ENCODE measurements at regions not wholly inside any gene's neighbourhood (a gene's known extent, or its start where the extent isn't known, plus 50 kb on each side); places are given as distances from the start of the nearest gene placed in this dataset.

DNA sequence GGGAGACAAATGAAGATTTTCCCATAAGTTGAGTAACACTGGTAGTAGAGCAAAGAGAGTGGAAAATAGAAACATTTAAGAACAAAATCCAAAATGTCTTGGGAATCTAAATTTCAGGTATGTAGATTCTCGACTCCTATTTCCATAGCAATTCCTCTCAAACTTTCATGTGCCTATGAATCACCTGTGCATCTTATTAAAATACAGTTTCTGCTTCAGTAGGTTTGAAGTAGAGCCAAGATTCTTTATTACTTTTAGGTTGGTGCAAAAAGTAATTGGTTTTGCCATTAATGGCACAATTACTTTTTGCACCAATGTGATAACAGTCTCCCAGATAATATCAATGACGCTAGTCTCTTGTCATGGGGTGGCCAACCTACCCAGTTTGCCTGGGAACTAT lies 115.3 kb upstream of the SLC5A12 start:
- TF ChIP-seq, protein P1, sequence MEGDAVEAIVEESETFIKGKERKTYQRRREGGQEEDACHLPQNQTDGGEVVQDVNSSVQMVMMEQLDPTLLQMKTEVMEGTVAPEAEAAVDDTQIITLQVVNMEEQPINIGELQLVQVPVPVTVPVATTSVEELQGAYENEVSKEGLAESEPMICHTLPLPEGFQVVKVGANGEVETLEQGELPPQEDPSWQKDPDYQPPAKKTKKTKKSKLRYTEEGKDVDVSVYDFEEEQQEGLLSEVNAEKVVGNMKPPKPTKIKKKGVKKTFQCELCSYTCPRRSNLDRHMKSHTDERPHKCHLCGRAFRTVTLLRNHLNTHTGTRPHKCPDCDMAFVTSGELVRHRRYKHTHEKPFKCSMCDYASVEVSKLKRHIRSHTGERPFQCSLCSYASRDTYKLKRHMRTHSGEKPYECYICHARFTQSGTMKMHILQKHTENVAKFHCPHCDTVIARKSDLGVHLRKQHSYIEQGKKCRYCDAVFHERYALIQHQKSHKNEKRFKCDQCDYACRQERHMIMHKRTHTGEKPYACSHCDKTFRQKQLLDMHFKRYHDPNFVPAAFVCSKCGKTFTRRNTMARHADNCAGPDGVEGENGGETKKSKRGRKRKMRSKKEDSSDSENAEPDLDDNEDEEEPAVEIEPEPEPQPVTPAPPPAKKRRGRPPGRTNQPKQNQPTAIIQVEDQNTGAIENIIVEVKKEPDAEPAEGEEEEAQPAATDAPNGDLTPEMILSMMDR (IDR thresholded peaks at IDR 0.05; ENCODE audit: insufficient read depth, missing control alignments) = no peak
- DNase-seq (ENCODE audit: insufficient read length, low spot score) = no peak
- no peak for FAIRE-seq

DNA sequence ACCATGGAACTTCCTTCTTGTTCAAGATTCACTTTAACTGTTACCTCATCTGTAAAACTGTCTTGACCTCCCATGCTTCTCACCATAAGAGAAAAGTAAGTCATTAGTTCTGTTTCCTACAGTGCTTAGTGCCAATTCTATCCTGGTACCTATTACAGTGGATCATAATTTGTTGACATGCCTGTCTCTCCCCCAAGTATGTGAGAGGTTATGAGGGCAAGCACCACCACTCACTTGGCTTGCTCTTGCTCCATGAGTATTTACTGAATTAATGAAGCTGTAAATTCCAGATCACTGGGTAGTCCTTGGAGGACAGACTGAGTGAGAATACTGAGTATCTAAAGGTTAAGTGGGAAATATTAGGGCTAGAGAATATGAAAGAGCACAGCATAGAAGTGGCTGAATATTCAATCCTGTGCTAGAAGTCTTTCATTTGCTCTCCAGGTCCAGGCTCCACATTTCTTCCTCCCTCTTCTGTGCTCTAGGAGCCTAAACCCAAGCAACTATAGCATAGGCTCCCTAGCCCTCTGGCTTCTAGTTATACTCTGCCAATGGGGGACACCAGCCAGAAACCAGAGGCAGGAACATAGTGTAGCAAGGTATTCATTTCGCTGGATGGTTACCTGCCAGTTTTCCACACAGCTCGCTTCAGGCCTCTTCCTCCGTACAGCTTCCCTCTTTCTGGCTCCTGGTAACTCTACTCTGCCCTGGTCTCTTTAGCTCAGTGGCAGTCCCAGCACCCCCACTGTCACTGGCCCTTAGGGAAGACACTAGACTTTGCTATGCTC lies 118.2 kb upstream of the SLC5A12 start:
- TF ChIP-seq, protein P1 (IDR thresholded peaks at IDR 0.05; ENCODE audit: insufficient read depth, missing control alignments) = no peak
- DNase-seq (ENCODE audit: insufficient read length, low spot score) (no peak), FAIRE-seq (no peak)

DNA sequence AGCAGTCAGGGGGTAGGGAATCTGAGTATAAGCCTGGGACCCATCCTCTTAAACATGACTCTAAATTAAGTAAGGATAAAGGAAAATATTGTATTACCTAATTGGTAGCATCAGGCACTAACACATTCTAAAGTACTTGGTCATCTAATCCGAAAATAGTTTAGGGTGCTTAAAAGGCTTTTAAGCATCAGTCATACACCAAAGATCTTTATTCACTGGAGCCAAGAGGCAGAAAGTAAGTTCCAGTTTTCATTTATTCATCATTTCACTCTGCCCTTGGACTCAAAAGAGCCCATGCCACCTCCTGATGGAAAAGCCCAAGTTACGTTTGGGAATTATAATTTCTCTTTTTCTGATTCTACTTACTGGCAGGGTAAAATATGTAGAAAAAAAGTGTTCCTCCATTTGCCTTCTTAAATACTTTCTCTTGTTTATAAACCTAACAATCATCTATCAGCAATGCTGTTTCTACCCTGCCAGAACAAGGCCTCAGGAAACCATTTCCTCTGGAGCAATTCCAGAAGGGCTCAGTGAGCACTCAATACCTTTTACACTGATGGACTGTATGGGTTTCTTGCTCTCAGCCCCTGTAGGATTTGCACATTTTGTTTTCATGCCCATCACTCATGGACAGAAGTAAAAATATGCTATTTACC lies 120.1 kb upstream of the SLC5A12 start:
- FAIRE-seq (no peak), DNase-seq (ENCODE audit: insufficient read length, low spot score) (no peak)
- TF ChIP-seq, protein P1 (IDR thresholded peaks at IDR 0.05; ENCODE audit: insufficient read depth, missing control alignments) = no peak

DNA sequence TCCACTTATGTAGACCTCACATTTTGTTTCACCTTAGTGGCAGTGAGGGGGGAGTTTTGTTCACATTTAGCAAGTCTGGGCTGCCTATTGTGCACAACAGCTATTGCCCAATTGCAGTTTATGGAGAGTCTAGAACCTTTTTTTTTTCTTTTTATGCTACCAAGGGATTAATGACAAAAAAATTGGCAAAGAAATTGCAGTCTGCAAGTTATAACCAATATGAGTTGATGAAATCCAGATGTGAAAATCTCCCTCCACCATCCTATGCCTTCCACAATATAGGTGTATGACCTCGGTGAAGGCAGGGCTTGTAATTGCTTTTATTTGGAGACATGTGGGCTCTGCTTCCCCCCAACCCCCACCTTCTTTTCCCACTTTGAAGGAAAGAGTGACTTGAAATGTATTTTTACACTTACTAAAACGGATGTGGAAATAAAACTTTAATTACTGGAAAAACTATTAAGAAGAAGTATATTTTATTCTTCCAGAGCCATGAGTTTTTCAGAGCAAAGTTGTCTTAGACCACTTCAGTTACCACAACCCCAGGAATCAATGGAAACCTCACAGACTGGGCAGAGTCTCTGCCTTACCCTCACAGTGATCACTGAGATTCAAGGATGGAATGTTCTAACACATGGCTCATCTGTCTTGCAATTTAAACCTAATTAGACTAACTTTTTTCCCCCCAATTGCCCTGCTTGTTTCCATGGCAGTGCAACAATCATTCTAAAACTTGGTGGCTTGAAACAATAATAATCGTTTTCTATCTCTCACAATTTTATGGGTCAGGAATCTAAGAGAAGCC lies 120.8 kb upstream of the SLC5A12 start:
- no peak for DNase-seq (ENCODE audit: insufficient read length, low spot score)
- no peak for FAIRE-seq
- TF ChIP-seq, protein P1 (IDR thresholded peaks at IDR 0.05; ENCODE audit: insufficient read depth, missing control alignments) = no peak

DNA sequence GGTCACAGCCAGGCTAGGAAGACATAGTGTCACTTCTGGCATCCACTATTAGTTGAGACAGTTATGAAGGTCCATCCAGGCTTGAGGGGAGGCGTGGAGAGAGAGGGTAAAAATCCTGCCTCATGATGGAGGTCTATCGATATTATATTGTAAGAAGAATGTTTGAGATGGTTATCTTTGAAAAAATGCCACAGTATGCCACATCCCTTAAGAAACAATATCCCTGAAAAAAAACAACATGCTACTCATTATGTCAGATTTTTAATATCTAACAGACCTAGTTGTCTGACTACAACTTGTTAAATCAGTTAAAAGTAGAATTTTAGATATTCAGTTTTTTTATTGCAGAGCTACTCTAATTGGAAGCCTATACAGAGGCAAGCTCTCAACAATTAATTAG lies 121.7 kb upstream of the SLC5A12 start:
- TF ChIP-seq, protein P1 (IDR thresholded peaks at IDR 0.05; ENCODE audit: insufficient read depth, missing control alignments) = no peak
- FAIRE-seq (no peak), DNase-seq (ENCODE audit: insufficient read length, low spot score) (no peak)

DNA sequence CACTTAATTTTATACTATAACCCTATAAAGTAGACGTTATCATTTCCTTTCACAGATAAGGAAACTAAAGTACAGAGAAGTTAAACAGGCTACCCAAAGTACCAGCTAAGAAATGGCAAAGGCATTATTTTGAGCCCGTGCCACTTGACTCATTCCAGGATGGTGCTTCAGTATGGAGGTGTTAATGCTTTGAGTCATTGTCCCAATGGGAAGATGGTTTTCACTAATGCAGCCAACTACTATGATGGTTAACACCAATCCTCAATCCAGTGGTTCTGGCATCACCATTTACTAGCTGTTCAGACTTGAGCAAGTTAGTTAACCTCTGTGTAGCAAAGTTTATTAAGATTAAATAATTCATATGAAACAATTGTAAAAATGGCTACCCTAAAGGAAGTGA lies 123.1 kb upstream of the SLC5A12 start:
- TF ChIP-seq, protein P1 (IDR thresholded peaks at IDR 0.05; ENCODE audit: insufficient read depth, missing control alignments) = no peak
- DNase-seq (ENCODE audit: insufficient read length, low spot score) = no peak
- no peak for FAIRE-seq
